Gastrocnemius medialis (tissue), 4 donors: ENCODE measurements at regions not wholly inside any gene's neighbourhood (a gene's known extent, or its start where the extent isn't known, plus 50 kb on each side); places are given as distances from the start of the nearest gene placed in this dataset.

Experiments used
- ATAC-seq, 2 donors: fragments of 150-250 bp; one replicate each; pipeline ENCODE4 v1.9.1; 2016
- DNase-seq, 2 donors: peaks; one replicate each; pipeline ENCODE4 v3.0.0-alpha.2; 2019
- H3K27ac ChIP-seq, 4 donors: fragments of 200-600 bp; sonication (generic); 1 replicate in 1 of 4; 2 replicates in 3 of 4; pipeline ENCODE4 v1.5.1; 2016 to 2018; ENCODE audit warnings: mild to moderate bottlenecking in 2 of 4, moderate library complexity in 1 of 4
- H3K27me3 ChIP-seq, 3 donors: fragments of 200-600 bp; sonication (generic) in 2 of 3; 1 replicate in 1 of 3; 2 replicates in 2 of 3; pipeline versions ENCODE4 v1.5.1 to v1.6.0; 2016 to 2019; ENCODE audit warnings: mild to moderate bottlenecking in 1 of 3, moderate library complexity in 1 of 3
- H3K36me3 ChIP-seq, 2 donors: fragments of 200-600 bp; sonication (generic) in 1 of 2; one replicate each; pipeline ENCODE4 v1.5.1; 2017 to 2018
- H3K4me1 ChIP-seq, 2 donors: fragments of 200-600 bp; sonication (generic) in 1 of 2; one replicate each; pipeline ENCODE4 v1.5.1; 2016 to 2017; ENCODE audit warnings: mild to moderate bottlenecking in 2 of 2
- H3K4me3 ChIP-seq, 4 donors: fragments of 200-600 bp; sonication (generic) in 3 of 4; 1 replicate in 1 of 4; 2 replicates in 3 of 4; pipeline ENCODE4 v1.5.1; 2016 to 2019; ENCODE audit warnings: mild to moderate bottlenecking in 2 of 4
- H3K9me3 ChIP-seq, 3 donors: fragments of 200-600 bp; sonication (generic) in 2 of 3; 1 replicate in 1 of 3; 2 replicates in 2 of 3; pipeline ENCODE4 v1.5.1; 2016 to 2019
- CTCF ChIP-seq, 5 experiments: fragments of 450-650 bp in 3 of 5; fragments of 200-600 bp in 2 of 5; sonication (generic) in 2 of 5; IDR thresholded peaks in 4 of 5; conservative IDR thresholded peaks in 1 of 5; 1 replicate in 4 of 5; 2 replicates in 1 of 5; pipeline ENCODE4 v1.5.1; 2016 to 2019; ENCODE audit warnings: antibody characterized with exemption in 5 of 5, mild to moderate bottlenecking in 3 of 5, moderate library complexity in 3 of 5
- POLR2A ChIP-seq, 2 donors: fragments of 450-650 bp; IDR thresholded peaks; one replicate each; pipeline ENCODE4 v1.6.1; 2017; ENCODE audit warnings: antibody characterized with exemption in 2 of 2, mild to moderate bottlenecking in 2 of 2, moderate library complexity in 2 of 2
- in situ Hi-C, 4 donors: fragments of 200-750 bp; cut with MboI; loops; one replicate each; pipeline versions ENCODE4 v1.15.0 to v1.8.0; 2017; ENCODE audit warnings: low sequenced_read_pairs in 4 of 4
- intact Hi-C: fragments of 100-400 bp; cut with DNase I; formaldehyde crosslinking; loops from one replicate; pipeline ENCODE4 v1.15.1; 2023; ENCODE audit warnings: low total_unique reads

- Histone ChIP-seq H3K4me3 (no peak overlapping the region), H3K27me3 (no peaks in the 10 kb centered on the region), H3K9me3 (no peaks in the 10 kb centered on the region), H3K4me1 (no peaks in the 10 kb centered on the region), H3K27ac (no peak overlapping the region), H3K36me3 (no peaks in the 10 kb centered on the region)
- TF ChIP-seq CTCF (IDR thresholded peaks at IDR 0.05 in 4 of 5, conservative IDR thresholded peaks at IDR 0.05 in 1 of 5) (no peak), POLR2A (IDR thresholded peaks at IDR 0.05) (no peak)
- intact Hi-C loops = no loop called here
- in situ Hi-C loops = no loop called here
- DNase-seq (no peak), ATAC-seq (no peak)
Measured at GRCh38 chr2:45132551-45132950, 123.3 kb upstream of the SIX2 start.

GRCh38 chr2:45131587-45131986 lies 122.3 kb upstream of the SIX2 start:
- Histone ChIP-seq H3K27me3 (no peaks in the 10 kb centered on the region), H3K4me3 (no peak overlapping the region), H3K36me3 (no peaks in the 10 kb centered on the region), H3K4me1 (no peaks in the 10 kb centered on the region), H3K9me3 (no peaks in the 10 kb centered on the region), H3K27ac (no peak overlapping the region)
- intact Hi-C loops = no loop called here
- in situ Hi-C loops = no loop called here
- DNase-seq (no peak), ATAC-seq (no peak)
- TF ChIP-seq CTCF (IDR thresholded peaks at IDR 0.05 in 4 of 5, conservative IDR thresholded peaks at IDR 0.05 in 1 of 5) = no peak
- no peak for TF ChIP-seq POLR2A (IDR thresholded peaks at IDR 0.05)

- Histone ChIP-seq H3K27ac (no peak overlapping the region), H3K27me3 (no peaks in the 10 kb centered on the region), H3K4me1 (no peaks in the 10 kb centered on the region), H3K9me3 (no peaks in the 10 kb centered on the region), H3K36me3 (no peaks in the 10 kb centered on the region), H3K4me3 (no peak overlapping the region)
- ATAC-seq (no peak), DNase-seq (no peak)
- intact Hi-C loops = no loop called here
- TF ChIP-seq CTCF (IDR thresholded peaks at IDR 0.05 in 4 of 5, conservative IDR thresholded peaks at IDR 0.05 in 1 of 5) (no peak), POLR2A (IDR thresholded peaks at IDR 0.05) (no peak)
- in situ Hi-C loops = no loop called here
Measured at GRCh38 chr2:45130736-45131135, 121.5 kb upstream of the SIX2 start.

- no peaks in the 10 kb centered on the region for H3K4me1 ChIP-seq
- H3K27me3 ChIP-seq = no peaks in the 10 kb centered on the region
- TF ChIP-seq CTCF (IDR thresholded peaks at IDR 0.05 in 4 of 5, conservative IDR thresholded peaks at IDR 0.05 in 1 of 5) (no peak), POLR2A (IDR thresholded peaks at IDR 0.05) (no peak)
- intact Hi-C loops (no loop called here), in situ Hi-C loops (no loop called here)
- H3K27ac ChIP-seq = no peak overlapping the region
- peak in 1 of 2 donors; percentile 54 for ATAC-seq
- DNase-seq = peak; percentile 8 to 31
- no peaks in the 10 kb centered on the region for H3K36me3 ChIP-seq
- no peaks in the 10 kb centered on the region for H3K9me3 ChIP-seq
- H3K4me3 ChIP-seq = no peak overlapping the region
Measured at GRCh38 chr2:45128580-45128997, 119.3 kb upstream of the SIX2 start.

GRCh38 chr2:45127891-45128290 lies 118.6 kb upstream of the SIX2 start:
- H3K36me3 ChIP-seq = no peaks in the 10 kb centered on the region
- no peak for TF ChIP-seq POLR2A (IDR thresholded peaks at IDR 0.05)
- no peak for TF ChIP-seq CTCF (IDR thresholded peaks at IDR 0.05 in 4 of 5, conservative IDR thresholded peaks at IDR 0.05 in 1 of 5)
- no peaks in the 10 kb centered on the region for H3K9me3 ChIP-seq
- H3K4me3 ChIP-seq = no peak overlapping the region
- H3K4me1 ChIP-seq = no peaks in the 10 kb centered on the region
- ATAC-seq (no peak), DNase-seq (no peak)
- no peak overlapping the region for H3K27ac ChIP-seq
- intact Hi-C loops (no loop called here), in situ Hi-C loops (no loop called here)
- H3K27me3 ChIP-seq = no peaks in the 10 kb centered on the region
